MM.1S (cell line): ENCODE measurements at regions not wholly inside any gene's neighbourhood (a gene's known extent, or its start where the extent isn't known, plus 50 kb on each side); places are given as distances from the start of the nearest gene placed in this dataset.

Experiments used
- DNase-seq: peaks from one replicate; pipeline ENCODE4 v3.0.0-alpha.2; 2015
- H2AFZ ChIP-seq: fragments of 300-600 bp; sonication (generic); 2 replicates; pipeline ENCODE4 v1.6.0; 2016; ENCODE audit warnings: antibody characterized with exemption, low read length
- H3F3A ChIP-seq: fragments of 300-600 bp; sonication (generic); 2 replicates; pipeline ENCODE4 v1.6.1; 2016; ENCODE audit warnings: mild to moderate bottlenecking, antibody characterized with exemption, low read length, moderate library complexity, mixed read lengths; ENCODE audit not compliant: insufficient read depth
- H3K27ac ChIP-seq: fragments of 300-600 bp; sonication (generic); 2 replicates; pipeline ENCODE4 v1.5.1; 2016; ENCODE audit warnings: mild to moderate bottlenecking, low read length
- H3K27me3 ChIP-seq: fragments of 300-600 bp; sonication (generic); replicated peaks from 2 replicates; pipeline ENCODE4 v1.6.0; 2016; ENCODE audit warnings: low read length; ENCODE audit not compliant: insufficient read depth
- H3K36me3 ChIP-seq: fragments of 300-600 bp; sonication (generic); replicated peaks from 2 replicates; pipeline ENCODE4 v1.6.1; 2016; ENCODE audit warnings: mild to moderate bottlenecking, low read length, mixed read lengths; ENCODE audit not compliant: insufficient read depth
- H3K4me1 ChIP-seq: fragments of 300-600 bp; sonication (generic); 2 replicates; pipeline ENCODE4 v1.6.1; 2016; ENCODE audit warnings: low read length, mixed read lengths
- H3K4me2 ChIP-seq: fragments of 300-600 bp; sonication (generic); 2 replicates; pipeline ENCODE4 v1.6.0; 2016; ENCODE audit warnings: low read depth, low read length
- H3K4me3 ChIP-seq: fragments of 300-600 bp; sonication (generic); 2 replicates; pipeline ENCODE4 v1.5.1; 2016; ENCODE audit warnings: low read length, mixed read lengths
- H3K79me2 ChIP-seq: fragments of 300-600 bp; sonication (generic); 2 replicates; pipeline ENCODE4 v1.6.1; 2016; ENCODE audit warnings: mixed run types, low read length, mixed read lengths
- H3K9ac ChIP-seq: fragments of 300-600 bp; sonication (generic); 2 replicates; pipeline ENCODE4 v1.6.1; 2016; ENCODE audit warnings: low read length, mixed read lengths
- H3K9me2 ChIP-seq: fragments of 300-600 bp; sonication (generic); replicated peaks from 2 replicates; pipeline ENCODE4 v1.6.1; 2016; ENCODE audit warnings: mild to moderate bottlenecking, low read length, mixed read lengths; ENCODE audit not compliant: insufficient read depth
- H3K9me3 ChIP-seq: fragments of 300-600 bp; sonication (generic); replicated peaks from 2 replicates; pipeline ENCODE4 v1.6.1; 2016; ENCODE audit warnings: mild to moderate bottlenecking, low read length, mixed read lengths; ENCODE audit not compliant: insufficient read depth
- H4K20me1 ChIP-seq: fragments of 300-600 bp; sonication (generic); 2 replicates; pipeline ENCODE4 v1.6.1; 2016; ENCODE audit warnings: mild to moderate bottlenecking, low read length, moderate library complexity, mixed read lengths; ENCODE audit not compliant: insufficient read depth
- EZH2 ChIP-seq: fragments of 300-600 bp; sonication (generic); optimal IDR thresholded peaks from 2 replicates; pipeline ENCODE3; 2017; ENCODE audit warnings: low read depth, mild to moderate bottlenecking, antibody characterized with exemption, low read length, mixed read lengths
- EZH2phosphoT487 ChIP-seq: fragments of 300-600 bp; sonication (generic); IDR thresholded peaks from 2 replicates; pipeline ENCODE4 v1.6.1; 2018; ENCODE audit warnings: antibody characterized with exemption, low read length
- TF ChIP-seq, protein P1 (sequence below): fragments of 300-600 bp; sonication (generic); IDR thresholded peaks from 2 replicates; pipeline ENCODE4 v1.5.1; 2016; ENCODE audit warnings: antibody characterized with exemption, low read length, mixed read lengths

DNA sequence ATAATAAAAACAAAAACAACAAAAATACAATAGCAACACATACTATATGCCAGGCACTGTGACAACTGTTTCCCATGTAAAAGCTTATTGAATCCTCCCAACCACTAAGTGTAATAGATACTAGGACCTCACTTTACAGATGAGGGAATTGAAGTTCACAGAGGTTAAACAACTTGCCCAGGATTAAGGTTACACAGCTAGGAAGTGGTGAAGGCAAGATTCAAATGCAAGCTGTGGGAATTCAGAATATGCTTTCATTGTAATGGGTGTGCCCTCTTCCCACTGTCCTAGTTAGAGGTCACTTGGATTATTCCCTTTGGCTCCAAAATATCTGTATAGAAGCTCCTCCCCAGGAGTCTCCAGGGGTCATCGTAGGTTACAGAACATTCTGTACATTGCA is 231.1 kb downstream of the MREG start:
- H3K4me1 ChIP-seq, result peaks cover 13% of the 10 kb centered on the region
- no peaks in the 10 kb centered on the region for H3K36me3 ChIP-seq
- H4K20me1 ChIP-seq, result no peaks in the 10 kb centered on the region
- no peaks in the 10 kb centered on the region for H3K9me2 ChIP-seq
- no peak overlapping the region for H3K4me3 ChIP-seq
- TF ChIP-seq EZH2, result no peak
- TF ChIP-seq EZH2phosphoT487, result no peak
- TF ChIP-seq, protein P1, sequence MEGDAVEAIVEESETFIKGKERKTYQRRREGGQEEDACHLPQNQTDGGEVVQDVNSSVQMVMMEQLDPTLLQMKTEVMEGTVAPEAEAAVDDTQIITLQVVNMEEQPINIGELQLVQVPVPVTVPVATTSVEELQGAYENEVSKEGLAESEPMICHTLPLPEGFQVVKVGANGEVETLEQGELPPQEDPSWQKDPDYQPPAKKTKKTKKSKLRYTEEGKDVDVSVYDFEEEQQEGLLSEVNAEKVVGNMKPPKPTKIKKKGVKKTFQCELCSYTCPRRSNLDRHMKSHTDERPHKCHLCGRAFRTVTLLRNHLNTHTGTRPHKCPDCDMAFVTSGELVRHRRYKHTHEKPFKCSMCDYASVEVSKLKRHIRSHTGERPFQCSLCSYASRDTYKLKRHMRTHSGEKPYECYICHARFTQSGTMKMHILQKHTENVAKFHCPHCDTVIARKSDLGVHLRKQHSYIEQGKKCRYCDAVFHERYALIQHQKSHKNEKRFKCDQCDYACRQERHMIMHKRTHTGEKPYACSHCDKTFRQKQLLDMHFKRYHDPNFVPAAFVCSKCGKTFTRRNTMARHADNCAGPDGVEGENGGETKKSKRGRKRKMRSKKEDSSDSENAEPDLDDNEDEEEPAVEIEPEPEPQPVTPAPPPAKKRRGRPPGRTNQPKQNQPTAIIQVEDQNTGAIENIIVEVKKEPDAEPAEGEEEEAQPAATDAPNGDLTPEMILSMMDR, result no peak
- no peaks in the 10 kb centered on the region for H3K27me3 ChIP-seq
- DNase-seq, result no peak
- H3K4me2 ChIP-seq, result no peak overlapping the region
- H3K9me3 ChIP-seq, result no peaks in the 10 kb centered on the region
- H2AFZ ChIP-seq, result no peak overlapping the region
- no peak overlapping the region for H3K27ac ChIP-seq
- H3K79me2 ChIP-seq, result no peaks in the 10 kb centered on the region
- H3F3A ChIP-seq, result no peaks in the 10 kb centered on the region
- no peak overlapping the region for H3K9ac ChIP-seq

DNA sequence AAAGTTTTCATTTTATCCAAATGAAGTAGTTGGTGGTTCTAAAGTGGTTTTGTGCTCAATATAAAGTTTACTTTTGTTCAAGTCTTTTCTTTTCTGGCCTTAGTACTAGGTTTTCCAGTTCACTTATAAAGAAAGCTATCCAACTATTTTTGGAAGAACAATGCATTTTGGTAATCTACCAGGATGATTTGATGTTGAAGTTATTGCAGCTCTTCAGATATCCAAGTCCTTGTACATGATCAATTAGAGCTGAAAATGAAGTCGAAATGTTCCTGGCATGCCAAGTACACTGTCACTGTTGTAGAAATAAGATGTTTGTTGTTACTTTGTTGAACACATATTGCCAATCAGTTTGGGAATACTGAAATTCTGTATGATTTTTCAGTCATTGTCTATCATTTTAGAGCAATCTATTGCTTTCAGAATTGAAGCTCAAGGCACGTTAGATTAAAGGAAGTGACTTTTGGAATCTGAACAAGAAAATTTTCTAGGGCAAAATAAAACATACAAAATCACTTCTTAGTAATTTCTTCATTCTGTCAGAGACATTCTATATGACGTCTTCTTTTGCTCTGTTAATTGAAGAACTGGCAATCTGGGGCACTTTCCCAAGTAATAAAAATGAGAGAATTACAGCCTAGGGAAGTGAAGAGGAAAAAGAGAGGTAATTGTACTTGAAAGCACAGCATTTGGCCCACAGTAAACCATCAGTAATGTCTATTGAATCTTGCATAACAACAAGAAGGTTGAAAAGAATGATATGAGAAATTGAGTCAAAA is 232.3 kb downstream of the MREG start:
- H3F3A ChIP-seq, result no peaks in the 10 kb centered on the region
- no peak for TF ChIP-seq EZH2phosphoT487
- no peak for TF ChIP-seq EZH2
- TF ChIP-seq, protein P1, result no peak
- no peak overlapping the region for H3K9ac ChIP-seq
- H3K36me3 ChIP-seq, result no peaks in the 10 kb centered on the region
- no peaks in the 10 kb centered on the region for H3K9me2 ChIP-seq
- no peak for DNase-seq
- peaks cover 1% of the 10 kb centered on the region for H3K4me1 ChIP-seq
- no peak overlapping the region for H3K27ac ChIP-seq
- H2AFZ ChIP-seq, result no peak overlapping the region
- H3K27me3 ChIP-seq, result no peaks in the 10 kb centered on the region
- H3K9me3 ChIP-seq, result no peaks in the 10 kb centered on the region
- H3K4me3 ChIP-seq, result no peak overlapping the region
- no peaks in the 10 kb centered on the region for H4K20me1 ChIP-seq
- H3K4me2 ChIP-seq, result no peak overlapping the region
- no peaks in the 10 kb centered on the region for H3K79me2 ChIP-seq

DNA sequence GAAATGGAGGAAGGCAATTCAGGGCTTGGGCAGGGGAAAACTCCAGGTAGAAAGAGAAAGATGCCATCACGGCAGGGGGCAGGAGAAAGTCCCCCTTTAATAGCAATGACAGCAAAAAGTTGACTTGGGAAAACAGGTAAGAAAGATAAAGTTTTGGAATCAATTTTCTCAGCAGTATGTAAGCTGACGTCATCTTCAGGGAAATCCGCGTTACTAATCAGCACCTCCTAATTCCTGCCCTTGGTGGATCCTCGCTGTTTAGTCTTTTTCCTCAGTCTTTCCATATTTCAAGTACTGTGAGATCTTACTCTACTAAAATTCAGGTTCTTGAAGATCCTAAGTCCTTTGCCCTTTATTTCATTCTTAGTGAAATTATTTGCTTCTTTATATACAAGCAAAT is 233.0 kb downstream of the MREG start:
- Histone ChIP-seq H2AFZ (no peak overlapping the region), H3K27me3 (no peaks in the 10 kb centered on the region), H3K9me2 (no peaks in the 10 kb centered on the region), H3K9ac (no peak overlapping the region), H3F3A (no peaks in the 10 kb centered on the region), H3K9me3 (no peaks in the 10 kb centered on the region), H3K79me2 (no peaks in the 10 kb centered on the region), H3K4me2 (no peak overlapping the region), H3K27ac (no peak overlapping the region), H3K36me3 (no peaks in the 10 kb centered on the region), H4K20me1 (no peaks in the 10 kb centered on the region), H3K4me3 (no peak overlapping the region), H3K4me1 (no peaks in the 10 kb centered on the region)
- TF ChIP-seq, protein P1, result no peak
- TF ChIP-seq EZH2 (no peak), EZH2phosphoT487 (no peak)
- DNase-seq, result no peak
